Cerebellar cortex (tissue), 1 donor: ENCODE measurements at regions not wholly inside any gene's neighbourhood (a gene's known extent, or its start where the extent isn't known, plus 50 kb on each side); places are given as distances from the start of the nearest gene placed in this dataset.

Experiments
- DNase-seq: peaks from one replicate; pipeline ENCODE4 v3.0.0-alpha.2; 2015; ENCODE audit warnings: low spot score

DNA sequence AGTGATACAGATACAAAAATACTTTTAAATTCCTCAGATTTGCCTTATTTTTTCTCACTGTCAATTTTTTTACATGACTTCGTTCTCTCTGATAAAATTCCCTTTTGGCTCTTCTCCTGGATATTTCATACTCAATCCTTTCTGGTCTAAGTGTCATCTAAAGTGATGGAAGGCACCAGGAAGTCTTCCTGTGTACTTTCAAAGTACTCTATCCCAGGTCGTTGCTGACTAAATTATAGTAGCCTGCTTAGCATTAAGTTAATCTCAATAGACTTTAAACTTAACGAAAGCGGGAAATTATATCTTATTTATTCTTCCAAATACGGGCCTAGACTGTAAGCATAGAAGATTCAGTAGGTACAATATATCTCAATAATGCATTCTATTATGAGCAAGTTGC is 67.8 kb downstream of the CASP12 start:
- no peak for DNase-seq

GRCh38 chr11:104830080-104830479 is 68.2 kb downstream of the CASP12 start:
- no peak for DNase-seq

GRCh38 chr11:104826772-104827171 is 71.5 kb downstream of the CASP12 start:
- DNase-seq = no peak

GRCh38 chr11:104823657-104824056 is 74.6 kb downstream of the CASP12 start:
- no peak for DNase-seq

GRCh38 chr11:104820431-104820830 is 77.8 kb downstream of the CASP12 start:
- no peak for DNase-seq

DNA sequence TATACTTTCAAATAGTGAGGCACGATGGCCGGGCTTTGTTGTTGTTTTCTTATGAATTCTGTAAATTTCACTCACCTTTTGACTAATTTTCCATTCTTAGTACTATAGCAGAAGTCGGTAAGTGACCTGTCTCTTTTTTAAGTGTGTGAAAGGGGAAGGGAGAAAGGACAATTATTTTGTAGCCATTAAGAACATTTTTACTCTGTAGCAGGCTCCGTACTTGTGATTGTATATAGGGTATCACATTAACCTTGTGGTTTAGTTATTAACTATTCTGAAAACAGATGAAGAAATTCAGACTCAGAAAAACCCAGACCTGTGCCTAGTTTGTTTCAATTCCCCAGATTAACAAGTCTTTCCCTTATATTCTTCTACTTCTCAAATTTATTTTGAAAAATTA is 78.7 kb downstream of the CASP12 start:
- DNase-seq = no peak

DNA sequence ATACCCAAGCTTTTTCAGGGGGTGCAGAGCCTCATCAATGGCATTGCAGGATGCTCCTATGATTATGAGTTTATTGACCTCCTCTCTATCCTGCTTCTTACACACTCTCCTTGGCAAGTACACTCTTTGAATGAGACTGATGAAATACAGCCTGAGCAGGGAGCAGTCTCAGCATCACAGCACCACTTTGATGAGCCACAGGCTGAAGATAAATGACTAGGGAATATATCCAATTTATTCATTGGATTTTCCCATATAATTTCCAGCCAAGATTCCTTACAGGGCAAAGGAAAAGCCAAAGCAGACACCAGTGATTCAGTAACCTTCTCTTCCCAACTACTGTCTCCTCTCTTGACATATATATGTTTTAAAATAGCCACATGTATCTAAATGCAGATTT is 79.2 kb downstream of the CASP12 start:
- peak; percentile 31 for DNase-seq

DNA sequence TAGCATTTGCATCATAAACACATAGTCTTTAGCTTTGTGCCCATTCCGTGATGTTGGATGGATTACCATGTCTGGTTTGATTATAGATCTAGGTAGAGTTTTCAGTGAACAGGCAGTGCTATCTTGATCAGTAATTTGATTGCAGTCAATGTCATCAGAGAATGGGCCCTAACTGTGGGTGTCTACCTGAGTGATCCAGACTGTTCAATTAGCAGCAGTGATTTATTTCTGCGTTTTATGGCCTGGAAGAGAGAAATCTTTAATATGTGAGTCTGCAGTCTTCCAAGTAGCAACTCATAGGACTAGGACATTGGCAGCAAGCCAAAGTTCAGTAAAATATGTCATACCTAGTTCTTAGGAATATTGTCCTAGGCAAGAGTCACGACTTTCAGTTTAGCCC is 80.3 kb downstream of the CASP12 start:
- DNase-seq = peak; percentile 32

- DNase-seq = no peak
Observed at GRCh38 chr11:104813532-104813931, 84.7 kb downstream of the CASP12 start.

- DNase-seq = peak; percentile 96
Observed at GRCh38 chr11:104812103-104812788, 86.0 kb downstream of the CASP12 start.

DNA sequence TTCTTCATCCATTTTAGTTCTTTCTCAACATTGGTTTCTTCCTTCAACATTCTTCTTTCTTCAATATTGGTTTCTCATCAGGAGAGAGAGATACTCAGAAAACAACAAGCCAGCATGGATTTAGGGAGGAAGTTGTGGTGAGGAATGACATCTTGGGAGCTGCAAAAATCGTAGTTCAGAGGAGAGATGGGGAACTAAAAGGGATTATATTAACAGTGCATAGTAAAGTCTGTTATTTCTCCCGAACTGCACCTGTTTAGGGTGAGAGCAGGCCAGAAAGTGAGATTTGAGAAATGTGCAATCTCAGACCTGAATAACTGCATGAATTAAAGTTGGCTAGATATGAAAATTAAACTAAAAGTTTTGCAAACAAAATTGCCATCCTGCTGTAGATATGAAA is 94.5 kb downstream of the CASP12 start:
- no peak for DNase-seq

GRCh38 chr11:104799251-104799650 is 99.0 kb downstream of the CASP12 start:
- no peak for DNase-seq

- DNase-seq = no peak
Observed at GRCh38 chr11:104798789-104799188, 99.5 kb downstream of the CASP12 start.

DNA sequence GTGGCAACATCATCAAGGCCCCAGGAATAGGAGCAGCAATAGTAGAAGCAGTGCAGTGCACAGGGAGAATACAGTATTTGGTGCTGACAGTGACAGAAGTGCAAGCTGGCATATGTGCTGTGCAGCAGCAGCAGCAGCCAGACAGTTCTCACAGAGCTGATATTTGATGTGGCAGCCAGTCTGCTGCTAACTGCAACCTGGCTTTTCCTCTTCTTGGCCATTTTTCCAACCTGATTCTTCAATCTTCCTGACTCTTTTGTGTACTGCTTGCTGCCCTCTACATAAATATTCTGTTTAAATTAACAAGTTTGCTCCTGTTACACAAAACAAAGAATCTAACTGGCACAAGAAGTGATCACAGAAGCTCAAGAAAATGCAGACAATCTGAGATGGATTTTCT is 102.0 kb downstream of the CASP12 start:
- peak; percentile 26 for DNase-seq

DNA sequence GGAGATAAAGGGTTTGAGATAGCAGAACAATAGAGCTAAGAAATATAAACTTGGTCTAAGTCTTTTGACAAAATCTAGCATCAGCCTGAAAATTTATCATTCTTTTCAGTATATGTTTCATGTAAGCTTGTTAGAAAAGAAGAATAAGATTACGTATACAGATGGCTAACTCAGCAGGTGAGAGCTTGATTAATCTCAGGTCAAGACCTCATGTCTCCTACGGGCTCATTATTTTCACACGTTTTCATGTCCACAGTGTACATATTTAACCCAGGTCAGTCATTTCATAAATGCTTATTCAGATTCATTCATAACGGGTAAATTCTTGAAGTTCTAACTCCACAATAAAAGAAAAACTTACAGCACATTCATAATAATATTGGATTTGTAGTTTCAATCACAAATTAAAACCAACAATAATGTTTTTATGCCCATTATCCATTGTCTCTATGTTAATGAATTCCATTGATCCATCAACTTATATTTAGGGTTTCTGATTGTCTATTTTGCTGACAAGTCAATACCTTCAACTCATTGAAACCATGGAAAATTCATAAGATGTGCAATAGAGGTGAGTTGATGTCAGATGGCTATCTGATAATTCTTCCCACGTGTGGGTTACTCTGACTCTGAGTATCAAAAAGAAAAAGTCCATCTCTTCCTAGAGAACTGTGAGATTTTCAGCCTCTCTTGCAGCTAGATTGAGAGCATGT is 102.6 kb downstream of the CASP12 start:
- DNase-seq = peak; percentile 68

GRCh38 chr11:104792861-104793260 is 105.4 kb downstream of the CASP12 start:
- no peak for DNase-seq

DNA sequence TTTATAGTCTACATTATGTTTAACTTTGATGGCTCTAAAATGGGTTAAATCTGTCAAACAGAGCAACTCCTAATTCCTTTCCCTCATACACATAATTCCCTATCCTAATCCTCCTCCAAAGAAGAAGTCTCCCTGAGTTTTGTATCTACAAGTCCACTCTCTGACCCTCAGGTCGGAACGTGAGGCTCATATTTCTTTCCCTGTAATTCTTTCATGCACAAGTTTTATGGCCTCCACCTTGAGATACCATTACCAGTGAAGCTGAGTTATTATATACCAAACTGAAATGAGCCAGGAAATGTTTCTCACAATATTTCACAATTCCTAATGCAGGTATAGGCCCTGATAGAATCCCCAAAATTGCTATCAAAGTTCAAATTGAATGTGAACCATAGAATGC is 106.4 kb downstream of the CASP12 start:
- no peak for DNase-seq

- no peak for DNase-seq
Observed at GRCh38 chr11:104784684-104785460, 113.4 kb downstream of the CASP12 start.

DNA sequence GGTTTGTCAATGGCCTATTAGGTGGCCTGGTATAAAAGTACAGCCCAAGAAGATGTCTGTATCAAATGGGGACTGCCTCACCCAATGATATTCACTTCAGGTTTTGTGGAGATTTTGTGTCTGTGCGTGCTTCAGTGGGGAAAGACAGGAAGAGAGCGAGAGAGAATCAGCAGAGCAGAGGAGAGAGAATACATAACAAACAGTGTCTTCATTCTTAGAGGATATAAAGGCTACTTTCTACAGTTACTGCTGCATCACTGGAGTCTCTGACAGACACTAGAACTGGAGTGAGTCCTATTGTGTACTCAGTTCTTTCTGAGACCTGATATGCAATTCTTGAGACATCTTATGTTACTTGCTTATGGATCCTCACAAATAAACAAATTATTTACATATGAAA is 115.0 kb downstream of the CASP12 start:
- no peak for DNase-seq

- no peak for DNase-seq
Observed at GRCh38 chr11:104782377-104782754, 115.9 kb downstream of the CASP12 start.

GRCh38 chr11:104781719-104782376 is 116.4 kb downstream of the CASP12 start:
- no peak for DNase-seq

DNA sequence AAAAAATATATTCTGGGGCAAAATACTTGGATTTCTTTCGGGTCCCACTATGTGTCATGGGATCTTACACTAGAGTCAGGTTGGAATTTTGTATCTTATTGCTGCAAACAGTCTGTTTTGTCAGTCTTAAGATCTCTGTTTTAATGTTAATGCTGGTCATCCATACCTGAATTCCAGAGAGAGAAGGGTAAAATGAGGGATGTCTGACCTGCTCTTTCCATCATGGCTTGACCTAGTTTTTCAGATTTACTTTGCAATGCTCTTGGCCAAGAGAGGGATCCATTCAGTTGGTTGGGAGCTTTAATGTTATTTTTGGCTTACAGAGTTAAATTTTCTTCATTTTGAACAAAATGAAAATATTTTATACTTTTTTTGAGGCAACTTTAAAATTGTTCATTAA is 117.2 kb downstream of the CASP12 start:
- no peak for DNase-seq
